Adrenal gland (tissue), 5 donors: ENCODE measurements at regions not wholly inside any gene's neighbourhood (a gene's known extent, or its start where the extent isn't known, plus 50 kb on each side); places are given as distances from the start of the nearest gene placed in this dataset.

Source experiments
- CTCF ChIP-seq, 6 experiments: fragments of 450-650 bp in 4 of 6; fragments of 200-600 bp in 2 of 6; sonication (generic) in 1 of 6; IDR thresholded peaks; 1 replicate in 5 of 6; 2 replicates in 1 of 6; pipeline versions ENCODE4 v1.5.1 to v1.8.0; 2016 to 2021; ENCODE audit warnings: antibody characterized with exemption in 6 of 6, mild to moderate bottlenecking in 2 of 6, moderate library complexity in 1 of 6
- POLR2A ChIP-seq, 2 donors: fragments of 450-650 bp; IDR thresholded peaks; one replicate each; pipeline ENCODE4 v1.6.1; 2017; ENCODE audit warnings: antibody characterized with exemption in 2 of 2, mild to moderate bottlenecking in 2 of 2, moderate library complexity in 1 of 2
- donor health status: DM: no; HTN: no; CAD: no.

DNA sequence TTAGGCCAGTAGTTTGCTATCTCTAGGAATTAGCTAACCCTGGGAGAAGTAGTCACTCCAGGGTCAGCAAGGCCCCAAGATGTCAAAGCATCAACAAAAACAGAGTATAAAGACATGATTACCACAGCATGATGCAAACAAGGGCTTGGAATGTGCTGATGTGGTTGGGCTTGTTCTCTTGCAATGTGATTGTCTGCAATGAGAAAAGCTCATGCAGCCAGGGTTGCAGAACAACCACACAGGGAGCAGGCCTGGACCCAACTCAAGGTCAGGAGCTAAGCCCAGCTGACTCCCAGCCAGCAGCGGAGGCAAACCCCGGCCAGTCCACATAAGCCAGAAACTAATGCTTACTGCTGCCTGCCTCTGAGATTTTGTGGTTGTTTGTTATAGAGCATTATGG, 132.4 kb upstream of the ZC3H12C start:
- TF ChIP-seq CTCF (IDR thresholded peaks at IDR 0.05): no peak
- TF ChIP-seq POLR2A (IDR thresholded peaks at IDR 0.05): peak in 1 of 2 donors; percentile 50
